Prostate gland (tissue), 2 donors: ENCODE measurements at regions not wholly inside any gene's neighbourhood (a gene's known extent, or its start where the extent isn't known, plus 50 kb on each side); places are given as distances from the start of the nearest gene placed in this dataset.

Experiments
- CTCF ChIP-seq, 4 experiments: fragments of 200-600 bp in 2 of 4; fragments of 450-650 bp in 2 of 4; sonication (generic) in 2 of 4; IDR thresholded peaks; 1 replicate in 3 of 4; 2 replicates in 1 of 4; pipeline ENCODE4 v1.5.1; 2016 to 2019; ENCODE audit warnings: antibody characterized with exemption in 4 of 4, mild to moderate bottlenecking in 2 of 4, moderate library complexity in 2 of 4
- POLR2AphosphoS5 ChIP-seq: sonication (generic); formaldehyde crosslinking; IDR thresholded peaks from one replicate; pipeline ENCODE4 v1.6.1; 2017; ENCODE audit warnings: antibody characterized with exemption

- TF ChIP-seq CTCF (IDR thresholded peaks at IDR 0.05), result no peak
- TF ChIP-seq POLR2AphosphoS5, result no peak
Measured at GRCh38 chr3:89783341-89783927, 676.0 kb downstream of the EPHA3 start.
